Natural killer cell treated with Interleukin-12 subunit alpha and Interleukin-12 subunit beta and Interleukin-15 and Interleukin-18, amount 100 ng/mL, for 72 hours (primary cell): ENCODE measurements at regions not wholly inside any gene's neighbourhood (a gene's known extent, or its start where the extent isn't known, plus 50 kb on each side); places are given as distances from the start of the nearest gene placed in this dataset.
"Not testable (repeated sequence)": the region's sequence is repeated elsewhere in the genome, so short reads cannot be mapped to it uniquely, and the experiment has no call there.

ENCODE experiments used
- ATAC-seq, 2 donors: fragments of 150-1000 bp; cut with Tn5 transposase in 1 of 2; sonication (Bioruptor Pico), chemical (Tn5 transposase) in 1 of 2; 2 replicates each; pipeline ENCODE4 v1.10.0; 2021
- DNase-seq: peaks from one replicate; pipeline ENCODE4 v3.0.0; 2022; ENCODE audit warnings: low spot score
- H3K27ac Mint-ChIP-seq, 2 donors: 1 replicate in 1 of 2; 2 replicates in 1 of 2; pipeline ENCODE4 v1.8.0; 2022; ENCODE audit warnings: mixed read lengths in 2 of 2, mild to moderate bottlenecking in 1 of 2, moderate library complexity in 1 of 2
- H3K27me3 Mint-ChIP-seq, 2 donors: 1 replicate in 1 of 2; 2 replicates in 1 of 2; pipeline ENCODE4 v1.8.0; 2022; ENCODE audit warnings: mixed read lengths in 2 of 2
- H3K36me3 Mint-ChIP-seq: one replicate; pipeline ENCODE4 v1.8.0; 2022; ENCODE audit warnings: mixed read lengths
- H3K4me1 Mint-ChIP-seq, 2 donors: 1 replicate in 1 of 2; 2 replicates in 1 of 2; pipeline ENCODE4 v1.8.0; 2022; ENCODE audit warnings: low read depth in 2 of 2, mixed read lengths in 2 of 2, mild to moderate bottlenecking in 1 of 2
- H3K4me3 Mint-ChIP-seq: one replicate; pipeline ENCODE4 v1.8.0; 2022; ENCODE audit warnings: mixed read lengths
- H3K9me3 Mint-ChIP-seq: 2 replicates; pipeline ENCODE4 v1.8.0; 2022; ENCODE audit warnings: mixed read lengths

GRCh38 chr15:24211742-24212476 lies 463.7 kb upstream of the NPAP1 start:
- H3K4me3 Mint-ChIP-seq, H3K9me3 Mint-ChIP-seq, DNase-seq, H3K27ac Mint-ChIP-seq, ATAC-seq, H3K36me3 Mint-ChIP-seq, H3K4me1 Mint-ChIP-seq, H3K27me3 Mint-ChIP-seq: not testable (repeated sequence)

- no peak overlapping the region for H3K27ac Mint-ChIP-seq
- no peaks in the 10 kb centered on the region for H3K4me1 Mint-ChIP-seq
- DNase-seq = no peak
- H3K4me3 Mint-ChIP-seq = no peak overlapping the region
- peaks cover 21% of the 10 kb centered on the region for H3K9me3 Mint-ChIP-seq
- peaks cover 11% of the 10 kb centered on the region for H3K36me3 Mint-ChIP-seq
- no peaks in the 10 kb centered on the region for H3K27me3 Mint-ChIP-seq
- no peak for ATAC-seq
Observed at GRCh38 chr15:24223739-24224138, 451.8 kb upstream of the NPAP1 start.

GRCh38 chr15:24224161-24224560 lies 451.4 kb upstream of the NPAP1 start:
- H3K27ac Mint-ChIP-seq = no peak overlapping the region
- no peaks in the 10 kb centered on the region for H3K4me1 Mint-ChIP-seq
- peaks cover 23% of the 10 kb centered on the region for H3K9me3 Mint-ChIP-seq
- no peak for ATAC-seq
- H3K4me3 Mint-ChIP-seq = no peak overlapping the region
- H3K36me3 Mint-ChIP-seq = peaks cover 11% of the 10 kb centered on the region
- no peak for DNase-seq
- H3K27me3 Mint-ChIP-seq = no peaks in the 10 kb centered on the region

GRCh38 chr15:24228922-24229321 lies 446.7 kb upstream of the NPAP1 start:
- ATAC-seq, DNase-seq, H3K4me3 Mint-ChIP-seq, H3K36me3 Mint-ChIP-seq, H3K27ac Mint-ChIP-seq, H3K4me1 Mint-ChIP-seq, H3K27me3 Mint-ChIP-seq: not testable (repeated sequence)
- peaks cover 22% of the 10 kb centered on the region for H3K9me3 Mint-ChIP-seq

GRCh38 chr15:24233134-24233533 lies 442.4 kb upstream of the NPAP1 start:
- H3K27me3 Mint-ChIP-seq, H3K4me3 Mint-ChIP-seq, H3K4me1 Mint-ChIP-seq, ATAC-seq, H3K36me3 Mint-ChIP-seq, DNase-seq, H3K27ac Mint-ChIP-seq: not testable (repeated sequence)
- peaks cover 17% of the 10 kb centered on the region for H3K9me3 Mint-ChIP-seq

GRCh38 chr15:24240580-24240979 lies 435.0 kb upstream of the NPAP1 start:
- not testable (repeated sequence) for H3K27me3 Mint-ChIP-seq, ATAC-seq, DNase-seq, H3K4me3 Mint-ChIP-seq, H3K9me3 Mint-ChIP-seq, H3K4me1 Mint-ChIP-seq, H3K36me3 Mint-ChIP-seq, H3K27ac Mint-ChIP-seq

- not testable (repeated sequence) for H3K27me3 Mint-ChIP-seq, H3K4me3 Mint-ChIP-seq, H3K4me1 Mint-ChIP-seq, DNase-seq, H3K27ac Mint-ChIP-seq, H3K9me3 Mint-ChIP-seq, ATAC-seq
- peaks cover 11% of the 10 kb centered on the region for H3K36me3 Mint-ChIP-seq
Observed at GRCh38 chr15:24259106-24259505, 416.5 kb upstream of the NPAP1 start.

- H3K4me3 Mint-ChIP-seq, H3K4me1 Mint-ChIP-seq, ATAC-seq, DNase-seq, H3K27me3 Mint-ChIP-seq, H3K36me3 Mint-ChIP-seq, H3K27ac Mint-ChIP-seq, H3K9me3 Mint-ChIP-seq: not testable (repeated sequence)
Observed at GRCh38 chr15:24260407-24260806, 415.2 kb upstream of the NPAP1 start.

GRCh38 chr15:24260854-24261253 lies 414.7 kb upstream of the NPAP1 start:
- H3K4me1 Mint-ChIP-seq, H3K27ac Mint-ChIP-seq, ATAC-seq, H3K9me3 Mint-ChIP-seq, DNase-seq, H3K27me3 Mint-ChIP-seq, H3K4me3 Mint-ChIP-seq, H3K36me3 Mint-ChIP-seq: not testable (repeated sequence)

GRCh38 chr15:24268536-24269165 lies 406.9 kb upstream of the NPAP1 start:
- not testable (repeated sequence) for H3K27me3 Mint-ChIP-seq, H3K4me3 Mint-ChIP-seq, H3K27ac Mint-ChIP-seq, DNase-seq, H3K36me3 Mint-ChIP-seq, ATAC-seq, H3K4me1 Mint-ChIP-seq
- H3K9me3 Mint-ChIP-seq = peaks cover 12% of the 10 kb centered on the region

GRCh38 chr15:24269166-24269571 lies 406.4 kb upstream of the NPAP1 start:
- Mint-ChIP-seq H3K36me3 (no peaks in the 10 kb centered on the region), H3K27me3 (no peaks in the 10 kb centered on the region), H3K9me3 (peaks cover 12% of the 10 kb centered on the region), H3K4me1 (no peaks in the 10 kb centered on the region), H3K4me3 (no peak overlapping the region), H3K27ac (no peak overlapping the region)
- no peak for DNase-seq
- no peak for ATAC-seq

GRCh38 chr15:24269923-24270322 lies 405.7 kb upstream of the NPAP1 start:
- Mint-ChIP-seq H3K36me3 (no peaks in the 10 kb centered on the region), H3K9me3 (peaks cover 12% of the 10 kb centered on the region), H3K27ac (no peak overlapping the region), H3K4me3 (no peak overlapping the region), H3K4me1 (no peaks in the 10 kb centered on the region), H3K27me3 (no peaks in the 10 kb centered on the region)
- DNase-seq (no peak), ATAC-seq (no peak)

GRCh38 chr15:24271496-24272244 lies 403.9 kb upstream of the NPAP1 start:
- ATAC-seq, H3K36me3 Mint-ChIP-seq, H3K27me3 Mint-ChIP-seq, H3K4me1 Mint-ChIP-seq, H3K4me3 Mint-ChIP-seq, DNase-seq, H3K27ac Mint-ChIP-seq: not testable (repeated sequence)
- peaks cover 16% of the 10 kb centered on the region for H3K9me3 Mint-ChIP-seq

GRCh38 chr15:24292837-24293236 lies 382.7 kb upstream of the NPAP1 start:
- Mint-ChIP-seq H3K27me3 (no peaks in the 10 kb centered on the region), H3K27ac (no peak overlapping the region), H3K4me3 (no peak overlapping the region), H3K4me1 (no peaks in the 10 kb centered on the region), H3K9me3 (peaks cover 12% of the 10 kb centered on the region), H3K36me3 (no peaks in the 10 kb centered on the region)
- no peak for DNase-seq
- no peak for ATAC-seq
